ENCODE measurements at regions not wholly inside any gene's neighbourhood (a gene's known extent, or its start where the extent isn't known, plus 50 kb on each side); places are given as distances from the start of the nearest gene placed in this dataset.

- TF ChIP-seq SPI1 (IDR thresholded peaks at IDR 0.05; ENCODE audit: low read depth, low read length) (no peak), POLR2AphosphoS5 (IDR thresholded peaks at IDR 0.05; ENCODE audit: low read depth, low read length) (no peak), POU2F2 (IDR thresholded peaks at IDR 0.05; ENCODE audit: low read depth, low read length) (no peak)
Measured at GRCh38 chr10:128629111-128630096, 503.2 kb upstream of the MKI67 start.

All from GM12891 (cell line).